Lung (tissue), 11 donors: ENCODE measurements at regions not wholly inside any gene's neighbourhood (a gene's known extent, or its start where the extent isn't known, plus 50 kb on each side); places are given as distances from the start of the nearest gene placed in this dataset.

Source experiments
- ATAC-seq: fragments of 200-7000 bp; cut with Tn5 transposase; one replicate; pipeline ENCODE4 v1.9.1; 2020; ENCODE audit warnings: moderate number of reproducible peaks; ENCODE audit not compliant: insufficient read depth, low FRiP score
- DNase-seq, 3 donors: peaks; one replicate each; pipeline ENCODE4 v3.0.0-alpha.2; 2013 to 2017
- H3K27ac ChIP-seq, 2 donors: one replicate each; pipeline ENCODE4 v1.5.1; 2013; ENCODE audit warnings: mild to moderate bottlenecking in 2 of 2, moderate library complexity in 2 of 2, control low read depth in 1 of 2, inconsistent platforms in 1 of 2, low read depth in 1 of 2, low read length in 1 of 2
- H3K27me3 ChIP-seq, 3 donors: one replicate each; pipeline ENCODE4 v1.5.1; 2013; ENCODE audit warnings: low read length in 2 of 3; ENCODE audit not compliant: control insufficient read depth in 3 of 3, insufficient read depth in 3 of 3
- H3K36me3 ChIP-seq, 4 donors: one replicate each; pipeline ENCODE4 v1.5.1; 2013; ENCODE audit warnings: low read length in 4 of 4, mild to moderate bottlenecking in 1 of 4, moderate library complexity in 1 of 4; ENCODE audit not compliant: control insufficient read depth in 4 of 4, insufficient read depth in 4 of 4
- H3K4me1 ChIP-seq, 5 donors: one replicate each; pipeline ENCODE4 v1.5.1; 2013; ENCODE audit warnings: low read length in 5 of 5, mild to moderate bottlenecking in 2 of 5, moderate library complexity in 1 of 5; ENCODE audit not compliant: control insufficient read depth in 5 of 5, insufficient read depth in 5 of 5
- H3K4me3 ChIP-seq: one replicate; pipeline ENCODE4 v1.5.1; 2013; ENCODE audit warnings: mild to moderate bottlenecking, control low read depth, moderate library complexity
- H3K9ac ChIP-seq, 2 donors: one replicate each; pipeline ENCODE4 v1.5.1; 2013; ENCODE audit warnings: low read length in 2 of 2, control low read depth in 1 of 2; ENCODE audit not compliant: insufficient read depth in 1 of 2
- H3K9me3 ChIP-seq, 4 donors: one replicate each; pipeline ENCODE4 v1.5.1; 2013; ENCODE audit warnings: low read length in 3 of 4, mild to moderate bottlenecking in 1 of 4, moderate library complexity in 1 of 4; ENCODE audit not compliant: control insufficient read depth in 4 of 4, insufficient read depth in 3 of 4
- WGBS, 2 donors: extraction: QIAGEN DNeasy Blood & Tissue Kit; methylation state at CpG; one replicate each; pipeline ENCODE4 v1.1.7; 2013; 5-methylcytosine and 5-hydroxymethylcytosine counted together
- TF ChIP-seq, protein P1 (sequence below): IDR thresholded peaks from 2 replicates; pipeline ENCODE4 v1.5.1; 2012; ENCODE audit warnings: mild to moderate bottlenecking; ENCODE audit errors: control extremely low read depth, extremely low read depth
- donor health status: control.
- donor health status: control.
- donor health status: Bipolar disorder and iron deficiency.
- donor health status: healthy.
- donor health status: DM: yes; HTN: yes; CAD: no.

DNA sequence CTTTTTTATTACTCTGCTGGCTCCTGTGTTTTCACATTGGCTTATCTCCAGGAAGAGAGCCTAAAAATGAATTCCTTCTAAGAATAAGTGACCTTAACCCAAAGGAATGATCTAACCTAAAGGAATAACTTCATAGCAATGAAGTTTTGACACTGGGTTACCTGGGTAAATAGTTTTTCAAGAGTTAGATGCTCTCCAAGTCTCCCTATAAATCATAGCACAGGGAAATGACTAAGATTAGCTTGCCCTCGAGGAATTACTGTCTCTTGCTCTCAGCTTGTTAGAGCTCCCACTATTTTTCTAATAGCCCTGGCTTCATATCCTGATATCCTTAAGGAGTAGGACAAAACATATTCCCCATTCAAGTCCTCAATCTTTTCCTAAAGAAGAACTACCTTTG is 66.3 kb downstream of the SPRY2 start:
- Histone ChIP-seq H3K9ac (no peak overlapping the region), H3K36me3 (no peaks in the 10 kb centered on the region), H3K4me3 (no peak overlapping the region), H3K27ac (no peak overlapping the region), H3K27me3 (no peaks in the 10 kb centered on the region), H3K9me3 (no peaks in the 10 kb centered on the region), H3K4me1 (peaks cover 0 to 11% (median 0%) of the 10 kb centered on the region in 5 donors)
- TF ChIP-seq, protein P1, sequence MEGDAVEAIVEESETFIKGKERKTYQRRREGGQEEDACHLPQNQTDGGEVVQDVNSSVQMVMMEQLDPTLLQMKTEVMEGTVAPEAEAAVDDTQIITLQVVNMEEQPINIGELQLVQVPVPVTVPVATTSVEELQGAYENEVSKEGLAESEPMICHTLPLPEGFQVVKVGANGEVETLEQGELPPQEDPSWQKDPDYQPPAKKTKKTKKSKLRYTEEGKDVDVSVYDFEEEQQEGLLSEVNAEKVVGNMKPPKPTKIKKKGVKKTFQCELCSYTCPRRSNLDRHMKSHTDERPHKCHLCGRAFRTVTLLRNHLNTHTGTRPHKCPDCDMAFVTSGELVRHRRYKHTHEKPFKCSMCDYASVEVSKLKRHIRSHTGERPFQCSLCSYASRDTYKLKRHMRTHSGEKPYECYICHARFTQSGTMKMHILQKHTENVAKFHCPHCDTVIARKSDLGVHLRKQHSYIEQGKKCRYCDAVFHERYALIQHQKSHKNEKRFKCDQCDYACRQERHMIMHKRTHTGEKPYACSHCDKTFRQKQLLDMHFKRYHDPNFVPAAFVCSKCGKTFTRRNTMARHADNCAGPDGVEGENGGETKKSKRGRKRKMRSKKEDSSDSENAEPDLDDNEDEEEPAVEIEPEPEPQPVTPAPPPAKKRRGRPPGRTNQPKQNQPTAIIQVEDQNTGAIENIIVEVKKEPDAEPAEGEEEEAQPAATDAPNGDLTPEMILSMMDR: no peak
- WGBS, 2 donors: 76 to 89% methylated on average over 1 of the region's 1 CpG
- ATAC-seq: no peak
- peak in 1 of 3 donors; percentile 19 for DNase-seq

DNA sequence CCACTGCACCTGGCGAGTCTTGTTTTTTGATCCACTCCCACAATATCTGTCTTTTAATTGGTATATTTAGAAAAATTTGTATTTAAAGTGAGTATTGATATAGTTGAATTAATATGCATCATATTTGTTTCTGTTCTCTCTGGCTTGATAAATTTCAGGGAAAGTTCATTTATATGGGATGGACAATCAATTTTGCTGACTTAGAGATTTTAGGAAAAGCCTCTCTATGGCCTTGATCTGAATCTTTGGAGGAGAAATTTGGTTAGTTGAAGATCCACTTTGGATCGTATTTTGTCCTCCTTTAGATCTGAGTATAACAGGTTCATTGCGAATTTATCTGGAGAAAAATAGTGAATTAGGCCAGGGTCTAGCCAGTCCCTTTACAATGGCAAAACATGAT is 67.2 kb downstream of the SPRY2 start:
- H3K36me3 ChIP-seq: no peaks in the 10 kb centered on the region
- H3K27me3 ChIP-seq: no peaks in the 10 kb centered on the region
- H3K9me3 ChIP-seq: no peaks in the 10 kb centered on the region
- H3K4me3 ChIP-seq: no peak overlapping the region
- TF ChIP-seq, protein P1: no peak
- WGBS, 2 donors: 96 to 98% methylated on average over 3 of the region's 3 CpGs
- no peak overlapping the region for H3K9ac ChIP-seq
- ATAC-seq (no peak), DNase-seq (no peak)
- no peak overlapping the region for H3K27ac ChIP-seq
- H3K4me1 ChIP-seq: peaks cover 0 to 11% (median 0%) of the 10 kb centered on the region in 5 donors

DNA sequence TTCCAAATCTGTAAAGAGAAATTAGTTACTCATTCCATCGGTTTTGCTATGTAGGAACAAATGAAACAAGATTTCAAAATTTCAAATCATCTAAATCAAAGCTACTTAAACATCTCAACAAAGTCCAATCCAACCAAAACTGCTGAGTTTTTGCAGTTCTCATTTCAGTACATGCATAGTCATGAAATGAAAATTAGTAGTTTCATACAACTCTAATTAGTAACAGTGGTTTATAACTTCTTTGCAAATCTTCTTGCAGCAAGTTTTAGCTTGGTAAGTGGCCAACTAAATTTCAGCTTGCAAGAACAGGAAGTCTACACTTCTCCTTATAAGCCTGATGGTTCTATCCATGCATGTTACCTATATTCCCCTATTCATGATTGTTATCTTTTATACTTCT is 75.6 kb downstream of the SPRY2 start:
- Histone ChIP-seq H3K27me3 (no peaks in the 10 kb centered on the region), H3K4me1 (no peaks in the 10 kb centered on the region), H3K27ac (no peak overlapping the region), H3K9ac (no peak overlapping the region), H3K4me3 (no peak overlapping the region), H3K36me3 (no peaks in the 10 kb centered on the region), H3K9me3 (no peaks in the 10 kb centered on the region)
- DNase-seq: peak in 1 of 3 donors; percentile 16
- no peak for ATAC-seq
- 83 to 88% methylated on average over 1 of the region's 1 CpG for WGBS, 2 donors
- TF ChIP-seq, protein P1: no peak
